Mesodermal cell (in vitro differentiated cells): ENCODE measurements at regions not wholly inside any gene's neighbourhood (a gene's known extent, or its start where the extent isn't known, plus 50 kb on each side); places are given as distances from the start of the nearest gene placed in this dataset.

Experiments used
- H3K27ac ChIP-seq: 2 replicates; pipeline ENCODE4 v1.7.0; 2013; ENCODE audit warnings: mild to moderate bottlenecking, low read depth, low read length, moderate library complexity; ENCODE audit not compliant: severe bottlenecking
- H3K36me3 ChIP-seq: 2 replicates; pipeline ENCODE4 v1.7.1; 2013; ENCODE audit warnings: mild to moderate bottlenecking, low read length, moderate library complexity; ENCODE audit not compliant: control insufficient read depth, insufficient read depth
- H3K4me1 ChIP-seq: one replicate; pipeline ENCODE4 v1.7.1; 2013; ENCODE audit warnings: mild to moderate bottlenecking, low read length; ENCODE audit not compliant: insufficient read depth, control insufficient read depth, poor library complexity, severe bottlenecking
- H3K4me3 ChIP-seq: 2 replicates; pipeline ENCODE4 v1.7.0; 2013; ENCODE audit warnings: low read length, control low read depth, mild to moderate bottlenecking; ENCODE audit not compliant: insufficient read depth, poor library complexity, severe bottlenecking; ENCODE audit errors: extremely low read depth
- H3K9me3 ChIP-seq: 2 replicates; pipeline ENCODE4 v1.7.1; 2013; ENCODE audit warnings: mild to moderate bottlenecking, low read length, moderate library complexity; ENCODE audit not compliant: control insufficient read depth
- WGBS, 2 experiments: methylation state at CpG; one replicate each; pipeline ENCODE4 v1.1.5; 2013; ENCODE audit warnings: missing lambda C conversion rate in 2 of 2; ENCODE audit not compliant: insufficient coverage in 2 of 2; 5-methylcytosine and 5-hydroxymethylcytosine counted together

DNA sequence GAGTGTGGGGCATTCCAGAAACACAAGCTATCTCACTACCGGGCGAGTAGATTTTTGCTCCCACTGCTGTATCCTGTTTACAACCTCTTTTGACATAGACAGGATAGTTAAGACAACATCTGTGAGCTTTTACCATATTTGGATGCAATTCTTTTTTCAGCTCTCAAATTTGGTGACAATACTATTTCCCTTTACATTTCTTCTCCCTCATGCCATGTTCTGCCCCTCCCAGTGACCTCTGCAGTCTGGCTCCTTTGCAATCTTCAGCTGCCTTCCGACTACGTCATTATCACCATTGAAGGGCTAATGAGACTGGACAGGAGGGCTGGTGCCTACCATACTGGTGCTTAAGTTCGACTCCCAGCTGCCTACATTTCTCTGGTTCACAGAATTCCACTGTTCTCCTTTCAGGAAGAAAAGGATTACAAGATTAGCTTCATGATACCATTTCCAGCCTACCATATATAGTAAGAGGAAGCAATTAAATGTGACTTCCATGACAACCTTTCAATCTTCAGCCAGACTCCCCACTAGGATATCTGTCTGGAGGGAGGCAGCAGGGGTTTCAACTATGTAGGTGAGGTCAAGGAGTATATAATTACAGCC is 251.6 kb downstream of the PHLDA1 start:
- no peak overlapping the region for H3K4me3 ChIP-seq
- peaks cover 11% of the 10 kb centered on the region for H3K9me3 ChIP-seq
- H3K36me3 ChIP-seq = no peaks in the 10 kb centered on the region
- 73 to 81% methylated on average over 2 to 3 of the region's 5 CpGs for WGBS, 2 experiments
- peaks cover 17% of the 10 kb centered on the region for H3K4me1 ChIP-seq
- peak overlapping the region; percentile 69 for H3K27ac ChIP-seq

DNA sequence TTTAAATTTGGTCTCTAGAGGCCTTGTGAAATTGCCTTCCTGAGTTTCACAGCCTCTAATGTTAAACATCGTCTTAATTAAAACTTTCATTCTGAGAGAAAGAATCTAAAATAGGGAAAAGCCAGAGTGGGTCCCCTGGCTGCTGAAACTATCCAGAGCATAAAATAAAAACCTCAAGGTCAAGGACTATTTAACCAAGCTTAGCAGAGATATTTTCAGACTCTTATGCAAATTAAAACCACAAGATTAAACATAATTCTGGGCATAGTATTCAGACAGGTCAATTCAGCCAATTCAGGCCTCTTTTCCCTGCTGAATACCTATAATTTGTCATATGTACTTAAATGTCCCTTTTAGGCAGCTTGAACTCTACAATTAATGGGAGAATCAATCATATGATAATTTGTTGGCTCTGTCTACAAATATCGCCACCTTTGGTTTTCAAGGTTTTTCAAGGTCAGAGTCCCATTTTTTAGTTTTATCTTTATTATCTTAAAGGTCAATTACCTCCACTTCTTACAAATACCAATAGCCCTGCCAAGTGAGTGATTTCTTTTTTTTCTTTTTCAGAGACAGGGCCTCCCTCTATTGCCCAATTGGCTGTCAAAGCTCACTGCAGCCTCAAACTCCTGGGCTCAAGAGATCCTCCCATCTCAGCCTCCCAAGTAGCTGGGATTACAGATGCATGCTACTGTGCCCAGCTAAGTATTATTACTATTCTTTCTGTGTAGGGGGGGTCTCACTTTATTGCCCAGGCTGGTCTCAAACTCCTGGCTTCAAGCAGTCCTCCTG is 257.1 kb downstream of the PHLDA1 start:
- WGBS, 2 experiments = no CpG with 5 or more reads among the region's 2 CpGs
- Histone ChIP-seq H3K27ac (no peak overlapping the region), H3K36me3 (no peaks in the 10 kb centered on the region), H3K9me3 (no peaks in the 10 kb centered on the region), H3K4me1 (peaks cover 3% of the 10 kb centered on the region), H3K4me3 (no peak overlapping the region)

- H3K9me3 ChIP-seq = no peaks in the 10 kb centered on the region
- 94 to 97% methylated on average over 5 of the region's 6 CpGs for WGBS, 2 experiments
Measured at GRCh38 chr12:75773377-75773776, 258.2 kb downstream of the PHLDA1 start.

DNA sequence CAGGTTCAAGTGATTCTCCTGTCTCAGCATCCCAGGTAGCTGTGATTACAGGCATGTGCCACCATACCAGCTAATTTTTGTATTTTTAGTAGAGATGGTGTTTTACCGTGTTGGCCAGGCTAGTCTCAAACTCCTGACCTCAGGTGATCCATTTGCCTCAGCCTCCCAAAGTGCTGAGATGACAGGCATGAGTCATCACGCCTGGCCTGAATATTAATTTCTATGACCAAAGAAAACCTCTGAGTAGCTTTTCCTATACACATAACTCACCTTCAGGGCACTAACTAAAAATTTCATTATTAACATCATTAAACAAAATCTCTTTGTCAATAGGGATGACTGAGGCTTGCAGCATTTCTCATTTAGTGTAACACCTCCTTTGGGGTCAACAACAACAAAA is 259.6 kb upstream of the KRR1 start:
- no peak overlapping the region for H3K27ac ChIP-seq
- peaks cover 6% of the 10 kb centered on the region for H3K4me1 ChIP-seq
- H3K4me3 ChIP-seq = no peak overlapping the region
- 94 to 100% methylated on average over 1 to 2 of the region's 2 CpGs for WGBS, 2 experiments
- H3K36me3 ChIP-seq = no peaks in the 10 kb centered on the region
- H3K9me3 ChIP-seq = no peaks in the 10 kb centered on the region

More at GRCh38 chr12:75773377-75773776, 258.2 kb downstream of the PHLDA1 start:
- Histone ChIP-seq H3K4me3 (no peak overlapping the region), H3K4me1 (no peaks in the 10 kb centered on the region), H3K36me3 (no peaks in the 10 kb centered on the region), H3K27ac (no peak overlapping the region)

DNA sequence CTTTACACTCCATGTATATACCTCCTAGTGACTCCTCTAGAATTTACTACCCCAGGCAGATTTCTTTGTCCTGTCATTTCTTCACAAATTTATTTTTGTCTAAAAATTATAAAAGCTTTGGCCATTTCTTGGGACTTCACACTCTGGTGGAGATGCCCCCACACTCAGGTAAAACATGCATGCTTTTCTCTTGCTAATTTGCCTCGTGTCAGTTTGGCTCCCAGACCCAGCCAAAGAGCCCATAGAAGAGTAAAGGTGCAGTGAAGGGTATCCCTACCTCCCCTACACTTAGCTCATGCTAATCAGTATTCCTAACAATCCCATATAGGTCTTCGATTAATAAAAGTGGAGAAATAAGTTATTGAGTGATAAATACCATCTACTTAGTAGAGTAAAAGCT is 256.5 kb upstream of the KRR1 start:
- H3K4me1 ChIP-seq = peaks cover 14% of the 10 kb centered on the region
- no peak overlapping the region for H3K4me3 ChIP-seq
- no peaks in the 10 kb centered on the region for H3K9me3 ChIP-seq
- H3K36me3 ChIP-seq = no peaks in the 10 kb centered on the region
- 17% methylated on average over 1 of the region's 2 CpGs; no CpG with 5 or more reads in 1 of the 2 experiments for WGBS, 2 experiments
- H3K27ac ChIP-seq = no peak overlapping the region

DNA sequence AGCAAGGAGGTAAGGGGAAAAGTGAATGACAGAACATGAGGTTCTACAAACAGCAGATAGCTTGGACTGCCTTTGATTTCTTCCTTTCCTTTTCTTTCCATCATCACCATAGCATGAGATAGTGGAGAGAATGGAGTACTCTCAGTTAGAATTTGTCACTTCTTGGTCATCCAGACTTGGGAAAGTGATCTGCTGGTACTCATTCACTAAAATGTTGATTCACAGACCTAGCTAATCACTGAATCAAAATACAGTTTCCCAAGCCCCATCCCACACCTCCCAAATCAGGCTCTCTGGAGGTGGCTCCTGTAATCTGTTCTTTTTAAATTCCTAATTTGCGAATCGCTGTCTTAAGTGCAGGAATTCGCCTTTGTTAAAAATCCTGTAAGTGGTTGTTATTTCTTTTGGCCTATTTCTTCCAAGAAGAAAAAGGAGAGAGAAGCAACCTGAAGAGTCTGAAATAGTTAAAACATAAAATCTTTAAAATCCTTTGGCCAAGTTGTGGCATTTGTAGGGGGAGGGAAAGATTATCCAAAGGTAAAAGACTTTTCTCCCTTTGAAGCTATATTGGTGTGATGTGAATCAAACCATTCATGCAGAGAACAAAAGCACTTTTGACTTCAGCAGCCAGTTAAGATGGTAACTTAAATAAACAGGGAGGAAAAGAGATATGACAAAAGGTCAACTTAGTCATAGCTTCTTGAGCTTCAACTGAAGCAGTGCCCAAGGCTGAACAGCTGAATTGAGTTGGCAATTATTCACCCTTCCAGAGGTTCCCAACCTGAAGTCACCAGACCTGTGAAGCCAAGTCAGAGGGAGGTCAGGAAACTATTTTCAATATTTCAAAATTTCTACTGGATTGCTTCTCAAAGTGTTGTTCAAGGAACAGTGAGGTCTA is 255.1 kb upstream of the KRR1 start:
- Histone ChIP-seq H3K36me3 (no peaks in the 10 kb centered on the region), H3K27ac (peak overlapping the region; percentile 78), H3K4me1 (peaks cover 14% of the 10 kb centered on the region), H3K9me3 (no peaks in the 10 kb centered on the region), H3K4me3 (no peak overlapping the region)
- WGBS, 2 experiments = 59 to 62% methylated on average over 3 of the region's 3 CpGs

GRCh38 chr12:75765170-75766059 is 254.0 kb upstream of the KRR1 start:
- H3K27ac ChIP-seq = no peak overlapping the region
- H3K4me3 ChIP-seq = no peak overlapping the region
- WGBS, 2 experiments = 89 to 100% methylated on average over 1 of the region's 3 CpGs
- no peaks in the 10 kb centered on the region for H3K9me3 ChIP-seq
- H3K4me1 ChIP-seq = peaks cover 14% of the 10 kb centered on the region
- no peaks in the 10 kb centered on the region for H3K36me3 ChIP-seq

- Histone ChIP-seq H3K27ac (no peak overlapping the region), H3K4me3 (no peak overlapping the region), H3K4me1 (peaks cover 20% of the 10 kb centered on the region), H3K36me3 (no peaks in the 10 kb centered on the region), H3K9me3 (no peaks in the 10 kb centered on the region)
- WGBS, 2 experiments = 91 to 93% methylated on average over 2 to 3 of the region's 5 CpGs
Measured at GRCh38 chr12:75764091-75764841, 252.9 kb upstream of the KRR1 start.

- H3K4me3 ChIP-seq = no peak overlapping the region
- WGBS, 2 experiments = 100% methylated on average over 1 of the region's 7 CpGs; no CpG with 5 or more reads in 1 of the 2 experiments
Measured at GRCh38 chr12:75760573-75761294, 249.3 kb upstream of the KRR1 start.

More at GRCh38 chr12:75760573-75761294, 249.3 kb upstream of the KRR1 start:
- no peaks in the 10 kb centered on the region for H3K9me3 ChIP-seq
- H3K27ac ChIP-seq = no peak overlapping the region
- H3K4me1 ChIP-seq = peaks cover 11% of the 10 kb centered on the region
- no peaks in the 10 kb centered on the region for H3K36me3 ChIP-seq
